NB4 (cell line): ENCODE measurements at regions not wholly inside any gene's neighbourhood (a gene's known extent, or its start where the extent isn't known, plus 50 kb on each side); places are given as distances from the start of the nearest gene placed in this dataset.

Experiments used
- DNase-seq: peaks from one replicate; pipeline ENCODE4 v3.0.0; 2010; ENCODE audit warnings: low read depth
- H3K4me3 ChIP-seq: one replicate; pipeline ENCODE4 v1.5.1; 2011; ENCODE audit warnings: mild to moderate bottlenecking, low read depth, low read length, moderate library complexity
- CTCF ChIP-seq: IDR thresholded peaks from one replicate; pipeline ENCODE4 v1.5.1; 2012; ENCODE audit warnings: low read depth, low read length
- MAX ChIP-seq: IDR thresholded peaks from 2 replicates; pipeline ENCODE4 v1.6.1; 2011; ENCODE audit warnings: low read depth, low read length
- MYC ChIP-seq: IDR thresholded peaks from 2 replicates; pipeline ENCODE4 v1.6.1; 2011; ENCODE audit warnings: low read depth, low read length
- POLR2A ChIP-seq: IDR thresholded peaks from 2 replicates; pipeline ENCODE4 v1.6.1; 2011; ENCODE audit warnings: mild to moderate bottlenecking; ENCODE audit not compliant: insufficient read length; ENCODE audit errors: extremely low read depth

DNA sequence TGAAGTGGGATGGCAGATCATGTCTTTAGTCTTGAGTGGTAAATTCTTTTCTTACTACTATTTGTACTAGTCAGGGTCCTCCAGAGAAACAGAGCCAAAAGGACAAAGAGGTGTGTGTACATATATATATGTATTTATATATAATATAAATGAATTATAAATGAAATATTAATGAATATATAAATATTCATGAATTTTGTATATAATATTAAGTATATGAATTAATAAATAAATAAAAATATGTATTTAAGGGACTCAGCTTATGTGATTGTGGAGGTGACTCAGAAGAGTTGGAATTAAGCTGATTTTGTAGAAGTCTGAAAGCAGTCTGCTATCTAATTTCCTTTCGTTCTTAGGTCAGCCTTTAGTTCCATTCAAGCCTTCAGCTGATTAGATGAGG is 265.3 kb upstream of the MMS22L start:
- DNase-seq: no peak

GRCh38 chr6:97557355-97557754 is 274.3 kb upstream of the MMS22L start:
- no peak for TF ChIP-seq CTCF
- TF ChIP-seq MAX: no peak
- no peak for TF ChIP-seq MYC
- no peak for TF ChIP-seq POLR2A
- no peak for DNase-seq
- H3K4me3 ChIP-seq: no peak overlapping the region

More for the DNA sequence above, 265.3 kb upstream of the MMS22L start:
- H3K4me3 ChIP-seq: no peak overlapping the region
- TF ChIP-seq MYC: no peak
- TF ChIP-seq MAX: no peak
- TF ChIP-seq POLR2A: no peak
- TF ChIP-seq CTCF: no peak

- peak; percentile 3 for DNase-seq
- H3K4me3 ChIP-seq: no peak overlapping the region
- TF ChIP-seq MYC: no peak
- no peak for TF ChIP-seq MAX
- TF ChIP-seq CTCF: no peak
- no peak for TF ChIP-seq POLR2A
Measured at GRCh38 chr6:97563529-97563928, 280.5 kb upstream of the MMS22L start.

GRCh38 chr6:97572943-97573342 is 289.9 kb upstream of the MMS22L start:
- H3K4me3 ChIP-seq: no peak overlapping the region
- no peak for DNase-seq
- TF ChIP-seq MYC: no peak
- no peak for TF ChIP-seq POLR2A
- TF ChIP-seq CTCF: no peak
- no peak for TF ChIP-seq MAX

- no peak overlapping the region for H3K4me3 ChIP-seq
- TF ChIP-seq MYC (no peak), MAX (no peak)
Measured at GRCh38 chr6:97586344-97586743, 303.3 kb upstream of the MMS22L start.

GRCh38 chr6:97591955-97592354 is 308.9 kb upstream of the MMS22L start:
- TF ChIP-seq MYC (no peak), POLR2A (no peak), MAX (no peak), CTCF (no peak)
- no peak for DNase-seq
- H3K4me3 ChIP-seq: no peak overlapping the region

More at GRCh38 chr6:97586344-97586743, 303.3 kb upstream of the MMS22L start:
- DNase-seq: peak; percentile 35
